Hepatocyte (in vitro differentiated cells): ENCODE measurements at regions not wholly inside any gene's neighbourhood (a gene's known extent, or its start where the extent isn't known, plus 50 kb on each side); places are given as distances from the start of the nearest gene placed in this dataset.

Experiments
- DNase-seq: peaks from one replicate; pipeline ENCODE4 v3.0.0-alpha.2; 2016; ENCODE audit warnings: low spot score
- H2AFZ ChIP-seq: fragments of 200-600 bp; sonication (generic); 2 replicates; pipeline ENCODE4 v1.6.0; 2016; ENCODE audit warnings: antibody characterized with exemption, mild to moderate bottlenecking
- H3K27ac ChIP-seq: fragments of 200-600 bp; sonication (generic); 2 replicates; pipeline ENCODE4 v1.5.1; 2016; ENCODE audit warnings: mild to moderate bottlenecking
- H3K27me3 ChIP-seq: fragments of 200-600 bp; sonication (generic); 2 replicates; pipeline ENCODE4 v1.6.1; 2016
- H3K36me3 ChIP-seq: fragments of 200-600 bp; sonication (generic); replicated peaks from 2 replicates; pipeline ENCODE4 v1.5.1; 2016; ENCODE audit warnings: low read depth; ENCODE audit not compliant: insufficient read depth
- H3K4me1 ChIP-seq: fragments of 200-600 bp; sonication (generic); 2 replicates; pipeline ENCODE4 v1.5.1; 2016; ENCODE audit warnings: mild to moderate bottlenecking, moderate library complexity; ENCODE audit not compliant: insufficient read depth
- H3K4me2 ChIP-seq: fragments of 200-600 bp; sonication (generic); 2 replicates; pipeline ENCODE4 v1.6.0; 2016
- H3K4me3 ChIP-seq: fragments of 200-600 bp; sonication (generic); 2 replicates; pipeline ENCODE4 v1.5.1; 2016; ENCODE audit warnings: mild to moderate bottlenecking
- H3K79me2 ChIP-seq: fragments of 200-600 bp; sonication (generic); 2 replicates; pipeline ENCODE4 v1.6.0; 2017; ENCODE audit warnings: mild to moderate bottlenecking
- H3K9me2 ChIP-seq: fragments of 200-600 bp; sonication (generic); replicated peaks from 2 replicates; pipeline ENCODE4 v1.6.0; 2017; ENCODE audit warnings: mild to moderate bottlenecking; ENCODE audit not compliant: insufficient read depth
- H3K9me3 ChIP-seq: fragments of 200-600 bp; sonication (generic); 2 replicates; pipeline ENCODE4 v1.5.1; 2016; ENCODE audit warnings: low read depth, mild to moderate bottlenecking
- H4K20me1 ChIP-seq: fragments of 200-600 bp; sonication (generic); 2 replicates; pipeline ENCODE4 v1.6.0; 2016; ENCODE audit warnings: mild to moderate bottlenecking; ENCODE audit not compliant: insufficient read depth, poor library complexity, severe bottlenecking
- EZH2 ChIP-seq: fragments of 200-600 bp; sonication (generic); IDR thresholded peaks from 2 replicates; pipeline ENCODE4 v1.6.1; 2016; ENCODE audit warnings: antibody characterized with exemption, mild to moderate bottlenecking, borderline replicate concordance
- EZH2phosphoT487 ChIP-seq: fragments of 200-600 bp; sonication (generic); IDR thresholded peaks from one replicate; pipeline ENCODE4 v1.6.1; 2018; ENCODE audit warnings: antibody characterized with exemption, mild to moderate bottlenecking, low read depth, moderate library complexity; ENCODE audit not compliant: unreplicated experiment, severe bottlenecking
- WGBS: methylation state at CpG from one replicate; pipeline ENCODE4 v1.1.6; 2016; ENCODE audit warnings: low lambda C conversion rate; ENCODE audit errors: missing lambda C conversion rate; 5-methylcytosine and 5-hydroxymethylcytosine counted together
- TF ChIP-seq, protein P1 (sequence below): fragments of 200-600 bp; sonication (generic); IDR thresholded peaks from 2 replicates; pipeline ENCODE4 v1.5.1; 2016; ENCODE audit warnings: antibody characterized with exemption, mild to moderate bottlenecking; ENCODE audit not compliant: poor library complexity

DNA sequence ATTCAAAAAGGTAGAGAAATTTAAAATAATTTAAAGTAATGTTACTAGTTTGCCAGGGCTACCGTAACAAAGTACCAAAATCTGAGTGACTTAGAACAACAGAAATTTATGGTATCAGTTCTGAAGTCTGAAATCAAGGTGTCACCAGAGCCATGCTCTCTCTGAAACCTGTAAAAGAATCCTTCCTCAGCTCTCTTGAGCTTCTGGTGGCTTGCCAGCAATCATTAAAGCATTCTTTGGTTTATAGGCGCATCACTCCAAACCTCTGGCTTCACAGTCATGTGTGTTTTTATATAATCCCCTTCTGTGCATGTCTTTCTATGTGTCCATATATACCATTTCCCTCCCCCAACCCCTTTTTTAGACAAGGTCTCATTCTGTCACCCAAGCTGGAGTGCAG lies 220.3 kb downstream of the COX7C start:
- Histone ChIP-seq H3K9me2 (no peaks in the 10 kb centered on the region), H3K9me3 (no peaks in the 10 kb centered on the region), H3K4me3 (no peak overlapping the region), H2AFZ (no peak overlapping the region), H3K4me2 (no peak overlapping the region), H3K27ac (no peak overlapping the region), H3K79me2 (no peaks in the 10 kb centered on the region), H3K27me3 (no peaks in the 10 kb centered on the region), H3K36me3 (no peaks in the 10 kb centered on the region), H4K20me1 (no peaks in the 10 kb centered on the region), H3K4me1 (no peaks in the 10 kb centered on the region)
- no peak for DNase-seq
- 91% methylated on average over 2 of the region's 2 CpGs for WGBS
- TF ChIP-seq, protein P1, sequence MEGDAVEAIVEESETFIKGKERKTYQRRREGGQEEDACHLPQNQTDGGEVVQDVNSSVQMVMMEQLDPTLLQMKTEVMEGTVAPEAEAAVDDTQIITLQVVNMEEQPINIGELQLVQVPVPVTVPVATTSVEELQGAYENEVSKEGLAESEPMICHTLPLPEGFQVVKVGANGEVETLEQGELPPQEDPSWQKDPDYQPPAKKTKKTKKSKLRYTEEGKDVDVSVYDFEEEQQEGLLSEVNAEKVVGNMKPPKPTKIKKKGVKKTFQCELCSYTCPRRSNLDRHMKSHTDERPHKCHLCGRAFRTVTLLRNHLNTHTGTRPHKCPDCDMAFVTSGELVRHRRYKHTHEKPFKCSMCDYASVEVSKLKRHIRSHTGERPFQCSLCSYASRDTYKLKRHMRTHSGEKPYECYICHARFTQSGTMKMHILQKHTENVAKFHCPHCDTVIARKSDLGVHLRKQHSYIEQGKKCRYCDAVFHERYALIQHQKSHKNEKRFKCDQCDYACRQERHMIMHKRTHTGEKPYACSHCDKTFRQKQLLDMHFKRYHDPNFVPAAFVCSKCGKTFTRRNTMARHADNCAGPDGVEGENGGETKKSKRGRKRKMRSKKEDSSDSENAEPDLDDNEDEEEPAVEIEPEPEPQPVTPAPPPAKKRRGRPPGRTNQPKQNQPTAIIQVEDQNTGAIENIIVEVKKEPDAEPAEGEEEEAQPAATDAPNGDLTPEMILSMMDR: no peak

DNA sequence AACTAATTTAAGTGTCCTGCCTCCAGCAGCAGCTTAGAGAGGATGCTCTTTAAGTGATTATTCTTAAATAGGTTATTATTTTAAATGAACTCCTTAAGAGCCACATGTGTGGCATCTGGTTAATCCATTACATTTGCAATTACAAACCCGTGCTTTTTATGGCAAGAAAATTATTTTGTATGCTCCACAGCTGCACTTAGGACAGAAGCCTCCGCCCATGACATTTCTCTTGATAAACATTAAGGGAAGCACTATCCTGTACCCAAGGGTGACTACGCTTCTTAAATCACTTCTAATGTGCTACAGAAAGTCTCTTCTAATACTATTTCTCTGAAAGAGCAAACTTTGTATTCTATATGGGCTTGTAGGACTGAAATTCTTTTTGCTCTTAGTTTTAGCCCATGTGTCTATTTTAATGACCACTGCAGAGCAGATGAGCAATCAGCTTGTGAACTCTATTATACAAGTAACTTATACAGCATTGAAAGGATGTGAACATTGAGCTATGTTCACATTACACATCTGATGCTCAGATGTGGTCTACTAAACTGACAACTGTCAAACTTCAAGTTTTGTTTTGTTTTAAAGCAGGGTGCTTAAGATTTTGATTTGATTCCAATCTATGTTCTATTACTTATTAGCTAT lies 223.4 kb downstream of the COX7C start:
- no peak overlapping the region for H2AFZ ChIP-seq
- no peak for DNase-seq
- no peaks in the 10 kb centered on the region for H3K36me3 ChIP-seq
- WGBS: 72% methylated on average over 3 of the region's 3 CpGs
- no peaks in the 10 kb centered on the region for H3K9me3 ChIP-seq
- no peak for TF ChIP-seq EZH2
- TF ChIP-seq EZH2phosphoT487: no peak
- TF ChIP-seq, protein P1: no peak
- no peak overlapping the region for H3K4me2 ChIP-seq
- no peak overlapping the region for H3K4me3 ChIP-seq
- no peaks in the 10 kb centered on the region for H3K79me2 ChIP-seq
- H4K20me1 ChIP-seq: no peaks in the 10 kb centered on the region
- no peak overlapping the region for H3K27ac ChIP-seq
- no peaks in the 10 kb centered on the region for H3K27me3 ChIP-seq
- H3K9me2 ChIP-seq: no peaks in the 10 kb centered on the region
- H3K4me1 ChIP-seq: no peaks in the 10 kb centered on the region

DNA sequence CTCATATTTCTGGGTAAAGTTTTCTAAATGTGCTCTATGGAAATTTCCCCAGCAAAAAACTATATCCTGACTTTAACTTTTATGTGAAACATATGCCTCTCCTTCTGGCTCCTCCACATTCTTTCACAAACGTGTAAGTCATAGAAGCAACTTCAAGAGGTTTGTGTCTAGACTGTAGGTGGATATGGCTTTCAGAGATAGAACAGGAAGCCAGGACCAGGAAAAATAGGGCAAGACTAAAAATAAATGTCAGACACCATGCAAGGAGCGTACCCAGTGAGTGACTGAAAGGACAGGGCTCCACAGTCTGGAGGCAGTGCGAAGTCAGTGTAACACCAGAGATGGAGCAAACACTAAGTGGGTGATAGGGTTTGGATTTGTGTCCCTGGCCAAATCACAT lies 240.7 kb downstream of the COX7C start:
- Histone ChIP-seq H3K4me2 (no peak overlapping the region), H3K4me3 (no peak overlapping the region), H3K79me2 (no peaks in the 10 kb centered on the region), H3K9me2 (no peaks in the 10 kb centered on the region), H2AFZ (no peak overlapping the region), H4K20me1 (no peaks in the 10 kb centered on the region), H3K36me3 (no peaks in the 10 kb centered on the region), H3K9me3 (no peaks in the 10 kb centered on the region), H3K27ac (no peak overlapping the region), H3K4me1 (no peaks in the 10 kb centered on the region), H3K27me3 (no peaks in the 10 kb centered on the region)
- no peak for DNase-seq
- 68% methylated on average over 3 of the region's 3 CpGs for WGBS
- TF ChIP-seq, protein P1: no peak
- no peak for TF ChIP-seq EZH2phosphoT487
- TF ChIP-seq EZH2: no peak

DNA sequence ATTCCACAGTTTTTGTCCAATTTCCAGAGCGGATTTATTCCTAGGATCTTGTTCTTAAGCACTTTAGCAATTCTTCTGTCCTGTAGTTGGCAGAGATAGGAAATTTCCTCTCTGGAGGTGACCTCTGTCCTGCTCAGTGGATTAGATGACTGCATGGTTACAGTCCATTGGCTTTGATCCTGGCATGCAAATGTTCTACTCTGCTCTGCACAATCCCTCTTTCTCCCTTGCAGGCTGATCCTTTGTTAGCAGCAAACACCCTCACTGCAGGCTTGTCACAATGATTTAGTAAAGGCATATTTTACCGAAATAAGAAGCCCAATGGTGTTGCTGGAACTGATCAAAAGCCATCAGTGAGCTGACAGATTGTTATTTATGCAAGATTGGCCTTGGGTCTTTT lies 243.8 kb downstream of the COX7C start:
- Histone ChIP-seq H2AFZ (no peak overlapping the region), H3K9me3 (no peaks in the 10 kb centered on the region), H3K27ac (no peak overlapping the region), H4K20me1 (no peaks in the 10 kb centered on the region), H3K27me3 (no peaks in the 10 kb centered on the region), H3K36me3 (no peaks in the 10 kb centered on the region), H3K4me3 (no peak overlapping the region), H3K9me2 (no peaks in the 10 kb centered on the region), H3K4me2 (no peak overlapping the region), H3K4me1 (peaks cover 3% of the 10 kb centered on the region), H3K79me2 (no peaks in the 10 kb centered on the region)
- TF ChIP-seq EZH2phosphoT487: no peak
- TF ChIP-seq, protein P1: no peak
- TF ChIP-seq EZH2: no peak
- no peak for DNase-seq
- WGBS: 62% methylated on average over 2 of the region's 2 CpGs
